ENCODE measurements at regions not wholly inside any gene's neighbourhood (a gene's known extent, or its start where the extent isn't known, plus 50 kb on each side); places are given as distances from the start of the nearest gene placed in this dataset.

DNA sequence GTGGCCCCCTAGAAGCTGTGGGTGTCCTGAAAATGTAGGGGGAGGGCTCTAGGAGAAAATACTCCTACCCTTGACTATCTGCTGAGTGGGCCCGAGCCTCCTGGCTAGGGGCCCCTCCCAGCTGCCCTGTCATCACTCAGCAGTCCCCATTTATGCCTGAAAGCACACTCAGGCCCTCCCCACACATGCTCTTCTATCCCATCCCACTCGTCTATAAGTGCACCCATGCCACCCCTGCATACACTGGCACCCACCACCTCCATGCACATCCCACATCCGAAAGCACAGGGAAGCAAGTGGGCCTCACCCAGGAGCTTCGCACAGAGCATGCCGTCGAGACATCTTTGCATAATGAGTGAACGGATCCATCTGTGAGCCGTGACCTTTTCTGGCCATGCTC lies 80.4 kb upstream of the POU3F1 start:
- peaks cover 20% of the 10 kb centered on the region for H3K27me3 Mint-ChIP-seq
- DNase-seq, result no peak
- no peak overlapping the region for H3K4me3 Mint-ChIP-seq
- H3K9me3 Mint-ChIP-seq, result no peaks in the 10 kb centered on the region
- no peak overlapping the region for H3K27ac Mint-ChIP-seq
- no peaks in the 10 kb centered on the region for H3K36me3 Mint-ChIP-seq (ENCODE audit: low read depth)
- peaks cover 3% of the 10 kb centered on the region for H3K4me1 Mint-ChIP-seq (ENCODE audit: low read depth)

DNA sequence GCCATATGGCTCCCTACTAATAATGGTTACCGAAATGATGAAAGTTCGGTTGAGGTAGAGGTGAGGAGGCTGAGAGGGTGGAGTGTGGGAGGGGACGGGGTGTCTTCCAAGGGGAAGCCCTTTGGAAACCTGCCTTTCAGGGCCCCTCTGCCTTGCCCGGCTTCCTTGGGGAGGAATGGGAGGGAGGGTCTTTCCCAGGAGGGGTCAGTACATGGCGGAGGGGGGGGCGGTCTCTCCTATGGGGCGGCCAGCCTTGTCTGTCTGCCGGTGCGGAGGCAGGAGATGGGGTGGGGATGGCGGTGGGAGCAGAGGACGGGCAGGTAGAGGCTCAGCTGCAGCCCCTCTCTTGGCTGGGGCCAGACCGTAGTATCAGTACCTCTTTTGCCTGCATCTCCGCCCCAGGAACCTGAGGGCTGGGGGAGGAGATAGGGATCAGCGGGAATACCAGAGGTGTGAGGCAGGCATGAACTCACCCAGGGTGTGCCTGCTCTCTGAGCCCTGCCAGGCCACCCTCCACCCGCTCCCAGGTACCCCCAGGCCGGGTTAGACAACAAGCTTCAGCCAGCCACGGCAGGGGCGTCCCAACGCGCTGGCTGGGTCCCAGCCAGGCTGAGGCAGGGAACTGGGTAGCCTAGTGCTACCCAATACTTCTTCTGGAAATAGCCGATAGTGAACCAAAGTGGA lies 79.4 kb upstream of the POU3F1 start:
- Mint-ChIP-seq H3K36me3 (ENCODE audit: low read depth) (no peaks in the 10 kb centered on the region), H3K27me3 (peaks cover 11% of the 10 kb centered on the region), H3K27ac (no peak overlapping the region), H3K9me3 (no peaks in the 10 kb centered on the region), H3K4me1 (ENCODE audit: low read depth) (peaks cover 1% of the 10 kb centered on the region), H3K4me3 (no peak overlapping the region)
- DNase-seq, result no peak

DNA sequence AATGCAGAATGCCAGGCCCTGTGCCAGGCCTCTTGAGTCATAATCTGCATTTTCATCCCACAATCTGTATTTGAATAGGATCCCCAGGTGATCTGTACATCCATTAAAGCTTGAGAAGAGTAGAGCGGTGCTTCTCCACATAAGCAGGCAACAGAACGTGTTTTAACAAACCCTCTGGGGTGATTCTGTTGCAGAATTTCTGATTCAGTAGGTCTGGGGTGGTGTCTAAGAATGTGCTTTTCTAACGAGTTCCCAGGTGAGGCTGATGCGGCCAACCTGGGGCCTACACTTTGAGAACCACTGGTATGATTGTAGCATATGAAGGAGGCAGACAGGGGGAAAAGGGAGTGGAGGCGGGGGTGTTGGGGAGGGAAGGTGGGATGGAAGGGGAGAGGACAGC lies 78.4 kb upstream of the POU3F1 start:
- Mint-ChIP-seq H3K9me3 (no peaks in the 10 kb centered on the region), H3K36me3 (ENCODE audit: low read depth) (no peaks in the 10 kb centered on the region), H3K27me3 (peaks cover 10% of the 10 kb centered on the region), H3K27ac (no peak overlapping the region), H3K4me3 (no peak overlapping the region), H3K4me1 (ENCODE audit: low read depth) (no peaks in the 10 kb centered on the region)
- DNase-seq, result no peak

DNA sequence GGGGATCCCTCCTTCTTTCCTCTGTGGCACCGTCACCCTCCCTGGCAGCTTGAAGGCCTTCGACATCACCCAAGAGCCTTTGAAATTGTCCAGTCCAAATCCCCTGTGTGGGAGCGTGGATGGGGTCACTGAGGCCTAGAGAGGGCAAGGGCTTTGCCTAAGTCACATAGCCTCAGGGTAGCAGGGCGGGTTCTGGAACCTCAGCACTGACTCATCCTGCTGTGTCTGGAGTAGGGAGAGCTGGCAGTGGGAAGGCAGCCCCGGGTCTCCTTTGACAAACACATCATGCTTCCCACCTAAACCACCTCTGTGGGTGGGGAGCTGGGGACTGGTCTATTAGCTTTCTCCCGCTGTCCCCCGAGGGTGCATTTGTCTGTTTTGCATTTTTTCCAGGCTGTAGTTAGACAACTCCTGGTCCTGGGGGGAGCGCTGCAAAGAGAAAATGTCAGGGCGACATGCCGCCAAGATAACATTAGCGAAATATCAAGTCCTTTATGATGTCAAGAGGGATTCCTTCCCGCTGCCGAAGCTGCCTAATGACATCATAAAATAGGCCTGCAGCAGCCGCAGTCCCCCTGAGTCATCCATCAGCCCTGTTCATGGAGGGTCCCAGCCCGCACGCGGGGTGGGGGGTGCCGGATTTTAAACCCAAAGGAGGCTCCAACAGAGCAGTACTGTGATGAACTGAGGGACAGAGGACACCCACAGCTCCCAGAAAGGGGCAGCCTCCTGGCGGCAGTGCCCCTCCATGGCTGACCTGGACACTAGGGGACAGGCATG lies 77.0 kb upstream of the POU3F1 start:
- Mint-ChIP-seq H3K4me1 (ENCODE audit: low read depth) (no peaks in the 10 kb centered on the region), H3K27ac (no peak overlapping the region), H3K4me3 (no peak overlapping the region), H3K9me3 (no peaks in the 10 kb centered on the region), H3K36me3 (ENCODE audit: low read depth) (no peaks in the 10 kb centered on the region), H3K27me3 (peaks cover 6% of the 10 kb centered on the region)
- no peak for DNase-seq

DNA sequence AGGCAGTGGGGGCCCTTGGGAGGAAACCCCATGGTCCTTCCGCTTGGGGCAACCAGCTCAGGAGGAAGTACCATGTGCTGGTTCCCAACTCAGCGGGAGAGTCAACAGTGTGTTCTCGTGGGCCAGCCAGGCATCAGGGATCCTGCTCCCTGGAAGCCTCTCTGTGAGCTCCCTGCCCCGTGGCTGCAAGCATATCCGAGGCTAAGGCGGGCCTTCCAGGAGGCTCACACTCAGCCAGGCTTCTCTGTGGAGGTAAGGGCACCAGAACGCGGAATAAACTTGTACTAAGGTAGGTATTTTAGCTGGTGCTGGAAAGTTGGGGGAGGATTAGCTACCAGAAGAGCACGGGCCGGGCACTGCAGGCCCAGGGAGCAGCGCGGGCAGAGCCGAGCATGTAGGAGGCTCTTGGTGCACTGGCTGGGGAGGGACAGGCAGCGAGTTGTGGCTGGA lies 74.7 kb upstream of the POU3F1 start:
- Mint-ChIP-seq H3K9me3 (no peaks in the 10 kb centered on the region), H3K4me3 (no peak overlapping the region), H3K27me3 (no peaks in the 10 kb centered on the region), H3K36me3 (ENCODE audit: low read depth) (no peaks in the 10 kb centered on the region), H3K27ac (no peak overlapping the region), H3K4me1 (ENCODE audit: low read depth) (no peaks in the 10 kb centered on the region)
- DNase-seq, result no peak

DNA sequence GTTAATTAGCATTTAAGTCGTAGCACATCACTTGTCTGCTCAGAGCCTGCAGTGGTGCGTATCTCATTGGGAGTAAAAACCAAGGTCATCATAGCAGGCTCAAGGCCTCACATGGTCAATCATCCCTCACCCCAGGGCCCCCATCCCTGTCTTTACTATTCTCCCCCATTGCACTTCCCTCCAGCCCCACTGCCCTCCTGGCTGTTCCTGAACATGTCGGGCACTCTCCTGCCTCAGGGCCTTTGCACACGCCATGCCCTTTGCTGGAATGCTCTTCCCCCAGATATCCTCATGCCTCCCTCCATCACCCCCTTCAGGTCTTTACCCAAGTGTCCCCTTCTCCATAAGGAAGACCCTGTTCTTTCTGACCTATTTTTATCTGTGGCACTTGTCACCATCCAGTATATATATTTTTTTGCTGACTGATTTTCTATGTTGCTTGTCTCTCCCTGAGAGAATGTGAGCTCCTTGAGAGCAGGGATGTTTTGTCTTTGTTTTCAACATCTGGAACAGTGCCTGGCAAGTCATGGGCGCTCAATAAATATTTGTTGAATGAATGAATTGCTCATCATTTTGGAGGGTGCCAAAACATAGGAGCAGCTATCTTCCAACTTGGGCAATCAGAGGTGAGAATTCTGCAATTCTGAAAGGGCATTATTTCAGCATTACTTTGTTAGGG lies 74.1 kb upstream of the POU3F1 start:
- no peak overlapping the region for H3K27ac Mint-ChIP-seq
- no peak for DNase-seq
- H3K4me3 Mint-ChIP-seq, result no peak overlapping the region
- no peaks in the 10 kb centered on the region for H3K9me3 Mint-ChIP-seq
- H3K36me3 Mint-ChIP-seq (ENCODE audit: low read depth), result no peaks in the 10 kb centered on the region
- no peaks in the 10 kb centered on the region for H3K4me1 Mint-ChIP-seq (ENCODE audit: low read depth)
- H3K27me3 Mint-ChIP-seq, result no peaks in the 10 kb centered on the region

DNA sequence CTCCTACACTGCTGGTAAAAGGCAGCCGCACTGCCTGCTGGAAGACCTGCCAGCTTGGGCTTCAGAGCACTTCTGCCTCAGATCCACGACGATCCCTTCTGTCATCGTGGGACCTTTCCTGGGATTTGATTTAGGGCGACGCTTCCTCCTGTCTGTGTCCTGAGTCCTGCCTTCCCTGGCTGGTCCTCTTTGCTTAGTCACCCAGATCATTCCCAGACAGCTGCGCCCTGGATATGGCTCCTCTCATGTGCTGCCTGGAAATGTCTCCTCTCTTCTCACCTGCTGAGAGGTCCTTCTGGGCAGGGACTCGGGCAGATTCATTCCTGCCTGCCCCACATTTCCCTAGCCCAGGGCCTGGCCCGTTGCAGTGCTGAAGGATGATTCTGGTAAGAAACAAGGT lies 72.4 kb upstream of the POU3F1 start:
- Mint-ChIP-seq H3K27me3 (no peaks in the 10 kb centered on the region), H3K4me3 (no peak overlapping the region), H3K4me1 (ENCODE audit: low read depth) (no peaks in the 10 kb centered on the region), H3K27ac (no peak overlapping the region), H3K9me3 (no peaks in the 10 kb centered on the region), H3K36me3 (ENCODE audit: low read depth) (no peaks in the 10 kb centered on the region)
- no peak for DNase-seq

DNA sequence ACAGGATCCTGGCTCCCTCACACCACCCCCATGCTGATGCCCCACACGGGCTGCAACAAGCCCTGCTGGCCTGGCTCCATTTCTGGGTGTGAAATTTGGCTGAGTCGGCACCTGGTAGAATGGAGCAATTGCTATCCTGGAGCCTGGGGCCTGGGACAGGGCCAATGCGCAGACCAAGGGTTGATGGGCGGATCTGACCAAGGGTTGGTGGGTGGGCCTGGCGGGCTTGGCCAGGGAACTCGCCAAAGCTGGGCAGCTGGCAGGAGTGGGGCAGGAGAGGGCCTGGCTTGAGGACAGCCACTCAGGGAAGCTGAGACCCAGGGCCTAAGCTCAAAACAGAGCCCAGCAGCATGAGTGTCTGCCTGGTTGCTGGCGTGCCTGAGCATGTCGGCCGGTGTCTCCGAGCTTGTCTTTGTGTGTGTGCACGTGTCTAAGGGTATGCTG lies 70.9 kb upstream of the POU3F1 start:
- Mint-ChIP-seq H3K9me3 (no peaks in the 10 kb centered on the region), H3K4me3 (no peak overlapping the region)
- no peak for DNase-seq

DNA sequence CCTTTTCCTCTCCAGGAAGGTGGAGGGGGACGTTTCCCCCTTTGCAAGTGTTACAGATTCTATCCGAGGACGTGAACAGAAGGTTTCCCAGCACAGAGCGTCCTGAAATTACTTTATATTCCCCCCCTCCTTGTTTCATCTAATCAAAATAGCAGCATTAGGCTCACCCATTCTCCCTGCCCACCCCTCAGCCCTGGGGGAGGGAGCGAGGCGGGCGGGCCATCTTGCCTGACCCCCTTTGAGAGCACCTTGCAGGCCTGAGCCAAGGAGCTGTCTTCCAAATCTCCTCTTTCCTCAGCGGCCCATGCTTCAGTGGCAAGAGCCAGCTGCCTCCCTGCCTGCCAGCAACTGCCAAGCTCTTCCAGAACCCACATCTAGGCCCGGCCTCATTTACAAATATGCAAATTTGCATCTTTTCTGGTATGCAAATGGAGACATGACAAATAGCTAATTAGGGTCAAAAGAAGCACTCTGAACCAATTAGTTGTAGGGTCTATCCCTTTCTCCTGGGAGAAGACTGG lies 69.1 kb upstream of the POU3F1 start:
- Mint-ChIP-seq H3K27me3 (no peaks in the 10 kb centered on the region), H3K4me3 (no peak overlapping the region), H3K36me3 (ENCODE audit: low read depth) (no peaks in the 10 kb centered on the region), H3K27ac (no peak overlapping the region), H3K9me3 (no peaks in the 10 kb centered on the region), H3K4me1 (ENCODE audit: low read depth) (no peaks in the 10 kb centered on the region)
- no peak for DNase-seq

More for the DNA sequence above, 70.9 kb upstream of the POU3F1 start:
- no peaks in the 10 kb centered on the region for H3K36me3 Mint-ChIP-seq (ENCODE audit: low read depth)
- H3K27ac Mint-ChIP-seq, result no peak overlapping the region
- H3K4me1 Mint-ChIP-seq (ENCODE audit: low read depth), result no peaks in the 10 kb centered on the region
- no peaks in the 10 kb centered on the region for H3K27me3 Mint-ChIP-seq

DNA sequence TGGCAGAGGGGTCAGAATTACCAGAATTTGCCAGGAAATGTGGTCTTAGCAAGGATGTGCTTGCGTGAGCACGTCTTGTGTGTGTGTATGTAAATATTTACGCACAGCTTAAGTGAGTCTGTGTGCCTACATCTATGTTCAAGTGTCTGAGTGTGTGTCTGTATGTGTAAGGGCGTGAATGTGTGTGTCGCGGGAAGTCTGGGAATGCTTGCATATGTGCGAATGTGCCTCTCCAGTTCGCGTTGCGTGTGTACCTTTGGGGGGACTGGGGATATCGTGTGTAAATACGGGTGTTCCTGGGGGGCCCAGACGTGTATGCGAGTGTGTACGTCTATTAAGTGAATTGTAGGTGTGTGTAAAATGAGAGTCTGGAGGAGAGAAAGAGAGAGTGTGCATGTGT lies 68.6 kb upstream of the POU3F1 start:
- H3K36me3 Mint-ChIP-seq (ENCODE audit: low read depth), result no peaks in the 10 kb centered on the region
- no peaks in the 10 kb centered on the region for H3K27me3 Mint-ChIP-seq
- DNase-seq, result no peak
- H3K4me1 Mint-ChIP-seq (ENCODE audit: low read depth), result no peaks in the 10 kb centered on the region
- H3K9me3 Mint-ChIP-seq, result no peaks in the 10 kb centered on the region
- no peak overlapping the region for H3K27ac Mint-ChIP-seq
- no peak overlapping the region for H3K4me3 Mint-ChIP-seq

DNA sequence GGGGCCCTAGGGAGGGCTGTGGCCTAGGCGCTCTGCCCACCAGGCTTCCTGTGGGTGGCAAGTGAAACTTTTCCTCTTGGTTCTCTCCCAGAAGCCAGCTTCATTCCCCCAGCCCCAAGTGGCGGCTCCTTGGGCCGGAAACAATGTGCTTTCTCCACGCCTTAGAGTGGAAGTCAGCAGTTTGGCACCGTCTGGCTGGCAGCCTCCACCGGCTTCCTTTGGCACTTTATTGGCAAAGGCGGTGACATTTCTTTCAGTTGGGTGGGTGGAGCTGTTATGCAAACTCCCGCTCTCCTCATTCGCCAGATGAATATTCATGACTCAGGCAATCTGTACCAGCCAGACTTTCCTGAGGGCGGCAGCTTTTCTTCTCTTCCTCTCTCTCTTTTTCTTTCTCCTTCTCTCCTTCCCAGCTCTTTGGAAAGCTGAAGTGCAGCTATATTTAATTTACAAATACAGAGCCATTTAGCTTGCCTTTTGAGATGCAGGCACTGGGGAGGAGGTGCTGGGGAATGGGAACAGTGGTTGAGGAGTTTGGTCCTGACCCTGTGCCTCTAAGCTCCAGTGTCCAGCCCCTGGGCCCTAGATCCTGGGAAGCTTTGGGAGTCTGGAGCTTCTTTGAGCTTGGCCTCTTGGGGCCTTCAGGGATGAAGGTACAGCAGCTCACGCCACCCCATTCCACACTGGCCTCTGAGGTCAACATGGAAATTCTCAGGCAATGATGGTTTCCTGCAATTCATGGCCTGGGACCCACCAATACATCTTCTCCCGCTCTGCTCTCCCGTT lies 67.8 kb upstream of the POU3F1 start:
- no peak overlapping the region for H3K4me3 Mint-ChIP-seq
- H3K36me3 Mint-ChIP-seq (ENCODE audit: low read depth), result no peaks in the 10 kb centered on the region
- no peak overlapping the region for H3K27ac Mint-ChIP-seq
- no peaks in the 10 kb centered on the region for H3K9me3 Mint-ChIP-seq
- no peaks in the 10 kb centered on the region for H3K27me3 Mint-ChIP-seq
- DNase-seq, result no peak
- no peaks in the 10 kb centered on the region for H3K4me1 Mint-ChIP-seq (ENCODE audit: low read depth)

DNA sequence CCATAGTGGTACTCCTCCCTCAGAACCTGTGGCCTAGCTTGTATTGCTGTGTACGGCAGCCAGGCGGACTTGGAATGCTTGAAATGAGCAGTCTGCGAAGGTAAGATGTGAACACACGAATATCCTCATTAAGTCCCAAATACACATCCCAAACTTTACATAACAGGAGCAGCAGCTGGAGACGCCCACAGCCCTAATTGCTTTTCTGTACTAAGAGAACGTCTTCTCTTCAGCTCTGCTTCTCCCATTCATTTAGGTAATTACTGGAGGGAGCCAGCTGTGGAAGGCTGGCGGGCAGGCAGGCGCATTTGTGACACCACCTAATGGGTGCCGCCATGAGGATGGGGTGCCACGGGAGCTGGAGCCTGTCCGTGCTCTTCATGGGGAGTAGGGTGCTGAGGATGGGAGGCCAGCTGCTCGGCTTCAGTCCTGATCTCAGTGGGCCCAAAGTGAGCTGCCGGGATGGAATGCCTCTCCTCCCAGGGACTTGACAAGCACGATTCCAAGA lies 66.6 kb upstream of the POU3F1 start:
- H3K4me1 Mint-ChIP-seq (ENCODE audit: low read depth), result no peaks in the 10 kb centered on the region
- no peaks in the 10 kb centered on the region for H3K36me3 Mint-ChIP-seq (ENCODE audit: low read depth)
- no peaks in the 10 kb centered on the region for H3K9me3 Mint-ChIP-seq
- no peak overlapping the region for H3K27ac Mint-ChIP-seq
- no peaks in the 10 kb centered on the region for H3K27me3 Mint-ChIP-seq
- no peak overlapping the region for H3K4me3 Mint-ChIP-seq
- DNase-seq, result no peak

DNA sequence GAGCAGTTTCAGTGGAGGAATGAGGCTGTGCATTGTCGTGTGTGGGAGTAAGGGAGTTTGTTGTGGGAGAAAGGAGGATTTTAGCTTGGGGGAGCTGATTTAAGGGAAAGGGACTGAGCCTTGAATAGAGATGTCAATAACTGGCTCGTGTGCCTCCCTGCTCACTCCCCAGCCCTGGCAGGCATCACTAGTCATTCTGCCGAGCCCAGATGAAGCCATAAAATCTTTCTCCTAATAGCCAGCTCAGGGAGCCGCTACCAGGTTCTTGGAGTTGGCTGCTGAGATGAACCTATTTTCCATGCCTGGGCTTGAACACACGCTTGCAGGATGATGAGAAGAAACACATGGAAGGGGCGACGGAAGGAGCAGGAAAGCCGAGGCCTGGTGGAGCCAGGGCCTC lies 65.0 kb upstream of the POU3F1 start:
- no peaks in the 10 kb centered on the region for H3K4me1 Mint-ChIP-seq (ENCODE audit: low read depth)

DNA sequence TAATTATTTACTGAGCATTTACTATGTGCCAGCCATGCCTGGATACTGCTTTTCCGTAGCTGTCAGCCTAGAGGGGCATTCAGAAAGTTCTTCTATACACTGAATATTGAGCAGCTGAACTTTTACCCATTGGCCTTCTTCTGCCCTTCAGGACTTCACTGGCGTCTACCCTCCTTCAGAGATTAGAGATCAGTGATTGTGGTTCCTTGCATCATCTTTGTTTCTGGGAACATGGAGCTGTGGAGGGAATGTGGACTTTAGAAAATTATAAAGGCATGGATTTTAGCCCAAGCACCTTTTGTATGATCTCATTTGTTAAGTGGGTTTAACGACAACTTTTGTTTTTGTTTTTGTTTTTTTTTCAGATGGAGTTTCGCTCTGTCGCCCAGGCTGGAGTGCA lies 58.7 kb upstream of the POU3F1 start:
- Mint-ChIP-seq H3K27ac (no peak overlapping the region), H3K27me3 (peaks cover 24% of the 10 kb centered on the region), H3K36me3 (ENCODE audit: low read depth) (no peaks in the 10 kb centered on the region), H3K9me3 (no peaks in the 10 kb centered on the region), H3K4me1 (ENCODE audit: low read depth) (no peaks in the 10 kb centered on the region), H3K4me3 (no peak overlapping the region)
- no peak for DNase-seq

More for the DNA sequence above, 65.0 kb upstream of the POU3F1 start:
- Mint-ChIP-seq H3K27ac (no peak overlapping the region), H3K27me3 (peaks cover 10% of the 10 kb centered on the region), H3K4me3 (no peak overlapping the region), H3K36me3 (ENCODE audit: low read depth) (no peaks in the 10 kb centered on the region), H3K9me3 (no peaks in the 10 kb centered on the region)
- no peak for DNase-seq

All from activated T-cell treated with anti-CD3 and anti-CD28 coated beads, Interleukin-2, amount 50 U/mL, for 24 hours (primary cell).